ENCODE measurements at regions not wholly inside any gene's neighbourhood (a gene's known extent, or its start where the extent isn't known, plus 50 kb on each side); places are given as distances from the start of the nearest gene placed in this dataset.

DNA sequence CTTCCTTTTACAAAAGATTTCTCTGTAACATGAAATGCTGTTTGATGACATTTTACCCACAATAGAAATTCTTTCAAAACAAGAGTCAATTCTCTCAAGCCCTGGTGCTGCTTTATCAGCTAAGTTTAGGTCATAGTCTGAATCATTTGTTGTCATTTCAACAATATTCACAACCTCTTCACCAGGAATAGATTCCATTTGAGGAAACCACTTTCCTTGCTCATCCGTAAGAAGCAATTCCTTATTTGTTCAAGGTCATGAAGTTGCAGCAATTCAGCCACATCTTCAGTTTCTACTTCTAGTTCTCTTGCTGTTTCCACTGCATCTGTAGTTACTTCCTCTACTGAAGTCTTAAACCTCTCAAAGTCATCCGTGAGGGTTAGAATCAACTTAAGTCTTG, 315.3 kb downstream of the TYW1 start:
- TF ChIP-seq EP300 (IDR thresholded peaks at IDR 0.05), result no peak
- no peak for TF ChIP-seq POLR2A (IDR thresholded peaks at IDR 0.05)
- TF ChIP-seq, protein P1, sequence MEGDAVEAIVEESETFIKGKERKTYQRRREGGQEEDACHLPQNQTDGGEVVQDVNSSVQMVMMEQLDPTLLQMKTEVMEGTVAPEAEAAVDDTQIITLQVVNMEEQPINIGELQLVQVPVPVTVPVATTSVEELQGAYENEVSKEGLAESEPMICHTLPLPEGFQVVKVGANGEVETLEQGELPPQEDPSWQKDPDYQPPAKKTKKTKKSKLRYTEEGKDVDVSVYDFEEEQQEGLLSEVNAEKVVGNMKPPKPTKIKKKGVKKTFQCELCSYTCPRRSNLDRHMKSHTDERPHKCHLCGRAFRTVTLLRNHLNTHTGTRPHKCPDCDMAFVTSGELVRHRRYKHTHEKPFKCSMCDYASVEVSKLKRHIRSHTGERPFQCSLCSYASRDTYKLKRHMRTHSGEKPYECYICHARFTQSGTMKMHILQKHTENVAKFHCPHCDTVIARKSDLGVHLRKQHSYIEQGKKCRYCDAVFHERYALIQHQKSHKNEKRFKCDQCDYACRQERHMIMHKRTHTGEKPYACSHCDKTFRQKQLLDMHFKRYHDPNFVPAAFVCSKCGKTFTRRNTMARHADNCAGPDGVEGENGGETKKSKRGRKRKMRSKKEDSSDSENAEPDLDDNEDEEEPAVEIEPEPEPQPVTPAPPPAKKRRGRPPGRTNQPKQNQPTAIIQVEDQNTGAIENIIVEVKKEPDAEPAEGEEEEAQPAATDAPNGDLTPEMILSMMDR (IDR thresholded peaks at IDR 0.05), result no peak
- no peak for TF ChIP-seq POLR2AphosphoS5 (IDR thresholded peaks at IDR 0.05)
